Jurkat, Clone E6-1 (cell line): ENCODE measurements at regions not wholly inside any gene's neighbourhood (a gene's known extent, or its start where the extent isn't known, plus 50 kb on each side); places are given as distances from the start of the nearest gene placed in this dataset.
"Not testable (repeated sequence)": the region's sequence is repeated elsewhere in the genome, so short reads cannot be mapped to it uniquely, and the experiment has no call there.

ENCODE experiments used
- DNase-seq: peaks from one replicate; pipeline ENCODE4 v3.0.0-alpha.2; 2011; ENCODE audit warnings: low read depth, low spot score
- H3K4me3 ChIP-seq: 2 replicates; pipeline ENCODE4 v1.5.1; 2011; ENCODE audit warnings: mild to moderate bottlenecking, low read length, control low read depth, moderate library complexity

DNA sequence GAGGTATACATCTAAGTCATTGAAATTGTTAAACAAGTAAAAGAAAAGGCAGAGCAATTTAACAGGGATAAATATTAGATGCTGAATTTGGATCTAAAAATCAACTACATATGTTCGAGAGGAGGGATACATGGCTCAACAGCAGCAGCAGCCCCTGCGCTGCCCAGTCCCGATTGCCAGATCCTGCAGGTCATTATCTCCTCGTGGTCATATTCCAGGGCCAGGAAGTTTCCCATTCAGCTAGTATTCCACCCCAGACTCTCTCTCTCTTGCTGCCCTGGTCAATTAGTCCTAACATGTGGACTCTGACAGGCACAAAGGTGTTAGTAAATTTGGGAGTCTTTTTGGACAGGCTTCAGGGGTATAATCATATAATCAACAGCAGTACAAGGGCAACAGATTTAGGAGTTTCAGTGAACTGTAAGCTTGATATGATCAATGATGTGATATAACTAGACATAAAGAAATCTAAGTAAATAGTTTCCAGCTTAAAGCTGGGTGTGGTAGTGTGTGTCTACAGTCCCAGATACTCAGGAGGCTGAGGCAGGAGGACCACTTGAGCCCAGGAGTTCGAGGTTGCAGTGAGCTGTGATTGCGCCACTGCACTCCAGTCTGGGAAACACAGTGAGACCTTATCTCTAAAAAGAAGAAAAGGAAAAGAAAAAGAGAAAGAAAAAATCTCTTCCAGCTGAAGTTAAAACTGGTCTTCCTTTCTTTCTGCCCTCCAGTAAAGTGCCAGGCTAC, 96.5 kb upstream of the MED13 start:
- no peak for DNase-seq
- no peak overlapping the region for H3K4me3 ChIP-seq

- no peak for DNase-seq
- H3K4me3 ChIP-seq, result no peak overlapping the region
Observed at GRCh38 chr17:62160816-62161215, 95.7 kb upstream of the MED13 start.

GRCh38 chr17:62159994-62160393, 94.9 kb upstream of the MED13 start:
- DNase-seq, result no peak
- no peak overlapping the region for H3K4me3 ChIP-seq

DNA sequence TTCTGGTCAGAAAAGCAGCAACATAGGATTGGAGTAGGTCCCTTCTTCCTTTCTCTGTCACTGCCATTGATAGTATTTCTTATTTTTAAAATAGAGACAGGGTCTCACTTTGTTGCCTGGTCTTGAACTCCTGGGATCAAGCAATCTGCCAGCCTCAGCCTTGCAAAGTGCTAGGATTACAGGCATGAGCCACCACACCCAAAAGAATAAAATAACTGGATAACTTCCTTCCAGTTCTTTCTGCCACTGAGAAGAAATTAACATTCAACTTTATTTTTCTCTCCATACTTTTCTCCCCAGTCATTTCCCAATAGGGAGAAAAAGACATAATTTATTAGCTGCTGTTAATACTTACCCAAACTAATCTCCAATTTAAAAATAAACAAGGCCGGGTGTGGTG, 91.9 kb upstream of the MED13 start:
- H3K4me3 ChIP-seq, result no peak overlapping the region
- no peak for DNase-seq

DNA sequence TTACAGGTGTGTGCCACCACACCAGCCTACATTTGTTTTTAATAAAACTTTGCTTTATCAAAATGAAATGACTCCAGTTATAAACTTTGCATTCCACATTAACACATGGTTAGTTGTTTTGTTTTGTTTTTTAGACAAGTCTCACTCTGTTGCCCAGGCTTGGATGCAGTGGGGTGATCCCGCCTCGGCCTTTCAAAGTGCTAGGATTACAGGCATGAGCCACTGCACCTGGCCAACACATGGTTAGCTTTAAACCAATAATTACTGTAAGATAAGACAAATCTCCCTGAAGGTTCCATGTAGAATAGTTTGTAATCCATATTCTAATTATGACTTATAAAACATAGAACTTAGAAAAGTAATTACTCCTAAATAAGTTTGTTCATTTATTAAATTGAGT, 89.8 kb upstream of the MED13 start:
- H3K4me3 ChIP-seq, result no peak overlapping the region
- DNase-seq, result no peak

GRCh38 chr17:62150471-62150870, 85.4 kb upstream of the MED13 start:
- no peak for DNase-seq
- no peak overlapping the region for H3K4me3 ChIP-seq

DNA sequence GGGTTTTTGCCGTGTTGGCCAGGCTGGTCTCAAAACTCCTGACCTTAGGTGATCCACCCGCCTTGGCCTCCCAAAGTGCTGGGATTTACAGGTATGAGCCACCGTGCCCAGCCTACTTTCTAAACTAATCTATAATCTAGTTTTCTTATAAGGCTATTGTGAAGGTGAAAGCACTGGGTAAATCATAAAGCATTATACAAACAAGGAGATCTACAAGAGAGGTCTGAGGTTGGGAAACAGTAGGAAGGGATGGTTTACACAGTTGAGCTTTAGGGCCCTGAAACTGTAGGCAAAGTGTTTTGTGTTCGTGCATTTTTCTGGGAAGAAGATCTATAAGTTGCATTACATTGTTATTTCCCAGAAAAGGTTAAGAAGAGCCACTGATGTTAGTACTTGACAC, 84.9 kb upstream of the MED13 start:
- DNase-seq, result no peak
- no peak overlapping the region for H3K4me3 ChIP-seq

- no peak overlapping the region for H3K4me3 ChIP-seq
- no peak for DNase-seq
Observed at GRCh38 chr17:62147284-62147683, 82.2 kb upstream of the MED13 start.

DNA sequence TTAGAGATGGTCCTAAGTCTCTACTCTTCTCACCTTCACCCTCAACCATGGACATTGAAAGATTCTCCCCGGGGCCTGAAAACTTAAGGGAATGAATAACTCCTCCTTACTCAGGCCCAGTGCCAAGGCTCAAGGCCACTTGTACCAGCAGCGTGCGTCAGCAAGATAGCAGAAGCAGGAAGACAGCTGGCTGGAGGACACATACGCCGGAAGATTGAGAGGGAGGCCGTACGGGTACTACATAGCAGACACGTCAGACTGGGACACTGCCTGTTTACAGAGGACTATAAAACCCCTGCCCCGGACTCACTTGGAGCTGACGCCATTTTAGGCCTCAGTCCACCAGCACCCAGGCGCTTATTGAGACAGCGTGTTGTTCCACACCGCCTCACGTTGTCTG, 75.8 kb upstream of the MED13 start:
- no peak for DNase-seq
- no peak overlapping the region for H3K4me3 ChIP-seq

GRCh38 chr17:62140376-62140775, 75.3 kb upstream of the MED13 start:
- H3K4me3 ChIP-seq, result no peak overlapping the region
- no peak for DNase-seq

GRCh38 chr17:62139690-62140354, 74.7 kb upstream of the MED13 start:
- H3K4me3 ChIP-seq, DNase-seq: not testable (repeated sequence)

DNA sequence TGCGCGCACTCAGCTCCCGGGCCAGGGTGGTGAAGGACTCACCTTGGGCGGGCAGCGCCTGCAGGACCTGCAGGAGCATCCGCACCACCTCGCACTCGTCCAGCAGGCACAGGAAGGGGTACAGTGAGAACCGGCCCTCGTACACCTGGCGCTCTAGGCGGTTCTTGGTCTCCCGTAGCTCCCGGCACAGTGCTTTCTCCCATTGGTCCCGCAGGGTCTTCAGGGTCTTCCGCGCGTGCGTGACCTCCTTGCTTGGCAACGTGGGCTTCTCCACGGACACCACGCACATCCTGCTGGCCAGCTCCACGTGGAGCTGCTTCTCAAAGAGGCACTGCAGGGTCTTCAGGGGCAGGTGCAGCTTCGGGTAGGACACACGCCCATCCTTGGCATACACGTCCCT, 74.1 kb upstream of the MED13 start:
- no peak for DNase-seq
- H3K4me3 ChIP-seq, result no peak overlapping the region

GRCh38 chr17:62138676-62139121, 73.6 kb upstream of the MED13 start:
- not testable (repeated sequence) for DNase-seq

GRCh38 chr17:62137734-62138624, 72.9 kb upstream of the MED13 start:
- not testable (repeated sequence) for DNase-seq

More at GRCh38 chr17:62138676-62139121, 73.6 kb upstream of the MED13 start:
- H3K4me3 ChIP-seq, result peak overlapping the region; percentile 29

DNA sequence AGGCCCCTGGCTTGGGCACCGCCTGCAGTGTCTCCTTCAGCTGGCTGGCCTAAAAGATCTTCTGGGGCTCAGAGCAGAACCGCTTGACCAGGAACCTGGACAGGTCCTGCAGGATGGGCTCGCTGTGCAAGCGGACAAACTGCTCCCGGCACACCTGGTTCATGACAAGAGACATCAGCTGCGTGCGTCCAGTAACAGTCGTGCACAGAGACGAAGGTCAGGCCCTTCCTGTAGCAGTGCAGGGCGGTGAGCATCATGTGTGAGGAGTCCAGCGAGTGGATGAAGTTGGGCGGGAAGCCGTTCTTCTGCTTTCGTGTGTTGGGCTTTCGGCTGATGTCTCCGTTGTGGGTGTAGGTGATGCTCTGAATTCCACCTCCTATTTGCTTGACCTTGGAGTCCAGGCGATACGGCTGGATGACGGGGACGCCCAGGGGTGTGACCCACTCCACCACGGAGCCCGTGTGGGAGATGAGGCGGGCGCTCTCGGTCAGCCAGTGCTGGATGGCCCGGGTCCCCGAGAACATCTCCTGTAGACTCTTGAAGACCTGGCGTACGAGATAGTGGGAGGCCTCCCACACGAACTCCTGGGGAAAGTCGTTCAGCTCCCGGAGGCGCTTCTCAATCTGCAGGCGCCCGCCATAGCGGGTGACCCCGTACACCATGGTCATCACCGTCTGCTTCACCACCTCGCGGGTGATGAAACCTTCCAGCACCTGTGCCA, 72.1 kb upstream of the MED13 start:
- not testable (repeated sequence) for H3K4me3 ChIP-seq, DNase-seq

More at GRCh38 chr17:62137734-62138624, 72.9 kb upstream of the MED13 start:
- H3K4me3 ChIP-seq, result peak overlapping the region; percentile 29

DNA sequence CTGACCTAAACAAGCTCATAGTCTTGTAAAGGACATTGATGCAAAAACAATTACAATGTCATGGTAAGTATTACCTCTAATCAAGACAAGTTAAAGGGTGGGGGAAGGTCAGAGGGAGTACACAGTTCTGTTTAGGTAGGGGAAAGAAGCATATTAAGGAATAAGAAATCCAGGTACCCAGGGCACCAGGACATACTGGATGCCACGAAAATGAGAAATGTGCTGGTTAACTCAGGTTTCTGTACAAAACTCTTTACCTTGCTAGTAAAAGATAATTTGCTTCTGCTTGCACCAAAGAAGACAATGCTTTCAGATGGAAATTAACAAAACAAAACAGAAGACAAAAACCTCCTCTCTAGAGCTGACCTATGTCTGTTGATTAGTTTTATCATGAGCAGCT, 70.7 kb upstream of the MED13 start:
- no peak for DNase-seq
- no peak overlapping the region for H3K4me3 ChIP-seq

DNA sequence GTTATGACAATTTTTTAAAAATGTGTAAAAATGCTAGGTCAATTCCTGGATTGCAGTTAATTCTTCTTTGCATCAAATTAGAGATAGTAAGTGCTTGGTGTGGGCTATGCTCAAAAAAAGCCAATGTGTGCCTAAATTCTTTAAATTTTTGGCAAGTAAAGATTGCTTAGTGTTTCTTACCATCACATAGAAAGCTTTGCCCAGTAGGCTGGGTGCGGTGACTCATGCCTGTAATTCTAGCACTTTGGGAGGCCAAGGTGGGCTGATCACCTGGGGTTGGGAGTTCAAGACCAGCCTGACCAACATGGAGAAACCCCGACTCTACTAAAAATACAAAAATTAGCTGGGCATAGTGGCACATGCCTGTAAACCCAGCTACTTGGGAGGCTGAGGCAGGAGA, 70.0 kb upstream of the MED13 start:
- not testable (repeated sequence) for H3K4me3 ChIP-seq, DNase-seq

DNA sequence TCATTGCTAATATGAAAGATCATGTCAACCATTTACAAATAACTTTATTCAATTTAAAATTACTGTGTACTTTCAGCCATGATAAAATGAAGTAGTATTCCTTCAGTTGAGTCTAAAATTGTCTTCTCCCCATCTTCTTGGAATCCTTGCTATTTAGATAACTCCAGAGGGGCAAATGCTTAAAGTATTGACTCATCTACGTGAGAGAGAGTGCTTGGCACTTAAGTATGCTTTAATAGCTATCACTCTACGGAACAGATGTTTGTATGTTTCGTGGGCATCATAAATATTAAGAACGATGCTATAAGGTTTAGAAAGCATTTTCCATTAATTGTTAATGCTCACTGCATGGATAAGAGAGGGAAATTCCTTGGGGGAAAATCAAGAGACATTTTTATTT, 69.3 kb upstream of the MED13 start:
- H3K4me3 ChIP-seq, result no peak overlapping the region
- no peak for DNase-seq

DNA sequence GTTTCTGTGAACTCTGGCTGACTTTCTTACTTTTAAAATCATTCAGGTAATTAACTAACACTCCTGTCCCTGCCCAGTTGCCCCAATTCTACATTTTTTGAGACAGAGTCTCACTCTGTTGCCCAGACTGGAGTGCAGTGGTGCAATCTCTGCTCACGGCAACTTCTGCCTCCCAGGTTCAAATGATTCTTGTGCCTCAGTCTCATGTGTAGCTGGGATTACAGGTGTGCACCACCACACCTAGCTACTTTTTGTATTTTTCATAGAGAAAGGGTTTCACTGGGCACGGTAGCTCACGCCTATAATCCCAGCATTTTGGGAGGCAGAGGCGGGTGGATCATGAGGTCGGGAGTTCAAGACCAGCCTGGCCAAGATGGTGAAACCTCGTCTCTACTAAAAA, 66.2 kb upstream of the MED13 start:
- H3K4me3 ChIP-seq, DNase-seq: not testable (repeated sequence)
